Gastrocnemius medialis (tissue), 4 donors: ENCODE measurements at regions not wholly inside any gene's neighbourhood (a gene's known extent, or its start where the extent isn't known, plus 50 kb on each side); places are given as distances from the start of the nearest gene placed in this dataset.
"Not testable (repeated sequence)": the region's sequence is repeated elsewhere in the genome, so short reads cannot be mapped to it uniquely, and the experiment has no call there.

ENCODE experiments used
- POLR2A ChIP-seq, 2 donors: fragments of 450-650 bp; IDR thresholded peaks; one replicate each; pipeline ENCODE4 v1.6.1; 2017; ENCODE audit warnings: antibody characterized with exemption in 2 of 2, mild to moderate bottlenecking in 2 of 2, moderate library complexity in 2 of 2
- TF ChIP-seq, protein P1 (sequence below), 5 experiments: fragments of 450-650 bp in 3 of 5; fragments of 200-600 bp in 2 of 5; sonication (generic) in 2 of 5; IDR thresholded peaks in 4 of 5; conservative IDR thresholded peaks in 1 of 5; 1 replicate in 4 of 5; 2 replicates in 1 of 5; pipeline ENCODE4 v1.5.1; 2016 to 2019; ENCODE audit warnings: antibody characterized with exemption in 5 of 5, mild to moderate bottlenecking in 3 of 5, moderate library complexity in 3 of 5

DNA sequence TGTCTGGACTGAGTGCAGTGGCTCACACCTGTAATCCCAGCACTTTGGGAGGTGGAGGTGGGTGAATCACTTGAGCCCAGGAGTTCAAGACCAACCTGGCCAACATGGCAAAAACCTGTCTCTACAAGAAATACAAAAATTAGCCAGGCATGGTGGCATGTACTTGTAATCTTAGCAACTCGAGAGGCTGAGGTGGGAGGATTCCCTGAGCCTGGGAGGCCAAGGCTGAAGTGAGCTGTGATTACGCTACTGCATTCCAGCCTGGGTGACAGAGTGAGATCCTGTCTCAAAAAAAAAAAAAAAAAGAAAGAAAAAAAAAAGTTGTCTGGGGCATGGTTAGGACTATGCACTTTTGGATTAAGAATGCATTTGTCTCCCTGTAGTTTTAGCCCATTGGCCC lies 56.6 kb upstream of the RASSF3 start:
- TF ChIP-seq, protein P1, sequence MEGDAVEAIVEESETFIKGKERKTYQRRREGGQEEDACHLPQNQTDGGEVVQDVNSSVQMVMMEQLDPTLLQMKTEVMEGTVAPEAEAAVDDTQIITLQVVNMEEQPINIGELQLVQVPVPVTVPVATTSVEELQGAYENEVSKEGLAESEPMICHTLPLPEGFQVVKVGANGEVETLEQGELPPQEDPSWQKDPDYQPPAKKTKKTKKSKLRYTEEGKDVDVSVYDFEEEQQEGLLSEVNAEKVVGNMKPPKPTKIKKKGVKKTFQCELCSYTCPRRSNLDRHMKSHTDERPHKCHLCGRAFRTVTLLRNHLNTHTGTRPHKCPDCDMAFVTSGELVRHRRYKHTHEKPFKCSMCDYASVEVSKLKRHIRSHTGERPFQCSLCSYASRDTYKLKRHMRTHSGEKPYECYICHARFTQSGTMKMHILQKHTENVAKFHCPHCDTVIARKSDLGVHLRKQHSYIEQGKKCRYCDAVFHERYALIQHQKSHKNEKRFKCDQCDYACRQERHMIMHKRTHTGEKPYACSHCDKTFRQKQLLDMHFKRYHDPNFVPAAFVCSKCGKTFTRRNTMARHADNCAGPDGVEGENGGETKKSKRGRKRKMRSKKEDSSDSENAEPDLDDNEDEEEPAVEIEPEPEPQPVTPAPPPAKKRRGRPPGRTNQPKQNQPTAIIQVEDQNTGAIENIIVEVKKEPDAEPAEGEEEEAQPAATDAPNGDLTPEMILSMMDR (IDR thresholded peaks at IDR 0.05 in 4 of 5, conservative IDR thresholded peaks at IDR 0.05 in 1 of 5) = not testable (repeated sequence)
- not testable (repeated sequence) for TF ChIP-seq POLR2A (IDR thresholded peaks at IDR 0.05)
